ENCODE measurements at regions not wholly inside any gene's neighbourhood (a gene's known extent, or its start where the extent isn't known, plus 50 kb on each side); places are given as distances from the start of the nearest gene placed in this dataset.

DNA sequence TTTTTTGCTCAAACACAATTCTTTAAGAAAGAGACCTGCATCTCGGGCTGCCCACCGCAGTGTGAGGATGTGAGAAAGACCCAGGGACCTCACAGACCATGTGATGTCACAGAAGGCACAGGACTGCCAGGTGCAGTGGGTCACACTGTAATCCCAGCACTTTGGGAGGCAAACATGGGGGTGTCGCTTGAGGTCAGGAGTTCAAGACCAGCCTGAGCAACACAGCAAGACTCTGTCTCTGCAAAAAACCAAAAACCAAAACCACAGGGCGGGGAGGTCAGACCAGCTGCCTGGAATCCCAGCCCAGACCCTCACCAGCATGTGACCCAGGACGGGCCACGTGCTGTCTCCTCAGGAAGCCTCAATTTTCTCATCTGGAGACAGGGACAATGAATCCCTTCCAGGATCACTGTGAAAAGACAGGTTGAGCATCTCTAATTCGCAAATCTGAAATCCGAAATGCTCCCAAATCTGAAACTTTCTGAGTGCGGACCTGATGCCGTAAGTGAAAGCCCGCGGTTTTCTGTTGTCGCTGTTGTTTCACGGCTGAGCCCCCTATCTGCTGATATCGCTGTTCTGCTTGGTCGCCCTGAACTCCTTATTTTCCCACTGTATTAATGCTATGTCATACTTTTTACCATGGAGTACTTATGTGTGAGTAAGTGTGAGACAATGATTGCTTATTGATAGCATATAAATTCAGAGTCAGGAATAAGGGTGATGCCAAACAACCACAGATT lies 159.5 kb upstream of the PTPN1 start:
- TF ChIP-seq, protein P1, sequence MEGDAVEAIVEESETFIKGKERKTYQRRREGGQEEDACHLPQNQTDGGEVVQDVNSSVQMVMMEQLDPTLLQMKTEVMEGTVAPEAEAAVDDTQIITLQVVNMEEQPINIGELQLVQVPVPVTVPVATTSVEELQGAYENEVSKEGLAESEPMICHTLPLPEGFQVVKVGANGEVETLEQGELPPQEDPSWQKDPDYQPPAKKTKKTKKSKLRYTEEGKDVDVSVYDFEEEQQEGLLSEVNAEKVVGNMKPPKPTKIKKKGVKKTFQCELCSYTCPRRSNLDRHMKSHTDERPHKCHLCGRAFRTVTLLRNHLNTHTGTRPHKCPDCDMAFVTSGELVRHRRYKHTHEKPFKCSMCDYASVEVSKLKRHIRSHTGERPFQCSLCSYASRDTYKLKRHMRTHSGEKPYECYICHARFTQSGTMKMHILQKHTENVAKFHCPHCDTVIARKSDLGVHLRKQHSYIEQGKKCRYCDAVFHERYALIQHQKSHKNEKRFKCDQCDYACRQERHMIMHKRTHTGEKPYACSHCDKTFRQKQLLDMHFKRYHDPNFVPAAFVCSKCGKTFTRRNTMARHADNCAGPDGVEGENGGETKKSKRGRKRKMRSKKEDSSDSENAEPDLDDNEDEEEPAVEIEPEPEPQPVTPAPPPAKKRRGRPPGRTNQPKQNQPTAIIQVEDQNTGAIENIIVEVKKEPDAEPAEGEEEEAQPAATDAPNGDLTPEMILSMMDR (IDR thresholded peaks at IDR 0.05) = no peak
- Mint-ChIP-seq H3K4me1 (ENCODE audit: low read depth) (peaks cover 24% of the 10 kb centered on the region), H3K36me3 (ENCODE audit: low read depth) (no peaks in the 10 kb centered on the region), H3K27me3 (ENCODE audit: insufficient read depth) (peaks cover 4% of the 10 kb centered on the region; the same call in 1 of the 2 replicates), H3K9me3 (no peaks in the 10 kb centered on the region), H3K27ac (no peak overlapping the region), H3K4me3 (no peak overlapping the region)
- DNase-seq = no peak

DNA sequence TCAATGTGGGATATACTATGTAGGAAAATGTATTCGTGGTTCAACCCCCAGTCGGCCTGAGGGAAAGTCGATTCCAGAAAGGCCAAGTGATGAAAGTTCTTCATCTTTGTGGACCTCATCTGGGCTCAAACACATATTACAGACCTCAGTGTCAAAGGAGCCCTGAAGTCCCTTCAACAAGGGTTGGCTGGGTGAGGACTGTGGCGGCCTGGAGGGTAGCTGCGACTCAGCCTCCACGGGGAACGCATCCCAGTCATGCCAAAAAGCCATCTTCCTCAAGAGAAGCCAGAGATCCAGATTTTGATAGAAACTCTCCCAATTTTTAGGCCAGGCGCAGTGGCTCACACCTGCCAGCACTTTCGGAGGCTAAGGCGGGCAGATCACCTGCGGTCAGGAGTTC lies 158.6 kb upstream of the PTPN1 start:
- no peaks in the 10 kb centered on the region for H3K9me3 Mint-ChIP-seq

DNA sequence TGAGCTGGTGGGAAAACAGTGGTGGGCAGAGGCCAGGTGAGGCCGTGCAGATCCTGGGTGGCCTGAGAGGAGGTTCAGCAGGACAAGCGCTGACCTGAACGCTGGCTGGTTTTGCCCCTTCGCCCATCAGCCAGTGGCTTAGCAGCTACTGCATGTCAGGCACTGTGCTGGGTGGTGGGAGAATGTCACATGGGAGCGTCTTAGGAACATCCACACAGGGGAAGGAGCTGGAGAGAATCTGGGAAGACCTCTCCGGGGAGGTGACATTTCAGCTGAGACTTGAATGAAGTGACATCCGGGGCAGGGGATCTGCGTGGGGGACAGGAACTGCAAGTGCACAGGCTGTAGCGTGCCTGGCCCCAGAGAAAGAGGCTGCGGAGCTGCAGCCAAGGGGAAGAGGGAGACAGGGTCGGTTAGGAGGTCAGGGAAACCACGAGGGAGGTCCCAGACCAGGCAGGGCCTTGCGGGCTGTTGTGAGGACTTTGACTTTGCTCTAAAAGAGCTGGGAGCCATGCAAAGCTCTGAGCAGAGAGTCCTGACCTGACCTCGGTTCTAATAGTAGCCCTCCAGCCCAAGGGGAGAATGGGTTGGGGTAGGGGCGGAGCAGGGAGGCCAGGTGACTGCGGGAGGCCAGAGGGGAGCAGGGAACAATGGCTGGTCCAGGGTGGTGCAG lies 156.8 kb upstream of the PTPN1 start:
- Mint-ChIP-seq H3K4me1 (ENCODE audit: low read depth) (no peaks in the 10 kb centered on the region), H3K36me3 (ENCODE audit: low read depth) (no peaks in the 10 kb centered on the region), H3K4me3 (no peak overlapping the region), H3K27me3 (ENCODE audit: insufficient read depth) (peaks cover 4% of the 10 kb centered on the region; the same call in 1 of the 2 replicates), H3K27ac (no peak overlapping the region), H3K9me3 (no peaks in the 10 kb centered on the region)
- DNase-seq = no peak
- TF ChIP-seq, protein P1 (IDR thresholded peaks at IDR 0.05) = no peak

More for the DNA sequence above, 158.6 kb upstream of the PTPN1 start:
- no peaks in the 10 kb centered on the region for H3K36me3 Mint-ChIP-seq (ENCODE audit: low read depth)
- TF ChIP-seq, protein P1 (IDR thresholded peaks at IDR 0.05) = no peak
- no peak overlapping the region for H3K27ac Mint-ChIP-seq
- H3K4me1 Mint-ChIP-seq (ENCODE audit: low read depth) = peaks cover 15% of the 10 kb centered on the region
- H3K27me3 Mint-ChIP-seq (ENCODE audit: insufficient read depth) = peaks cover 4% of the 10 kb centered on the region; the same call in 1 of the 2 replicates
- no peak overlapping the region for H3K4me3 Mint-ChIP-seq
- DNase-seq = no peak

DNA sequence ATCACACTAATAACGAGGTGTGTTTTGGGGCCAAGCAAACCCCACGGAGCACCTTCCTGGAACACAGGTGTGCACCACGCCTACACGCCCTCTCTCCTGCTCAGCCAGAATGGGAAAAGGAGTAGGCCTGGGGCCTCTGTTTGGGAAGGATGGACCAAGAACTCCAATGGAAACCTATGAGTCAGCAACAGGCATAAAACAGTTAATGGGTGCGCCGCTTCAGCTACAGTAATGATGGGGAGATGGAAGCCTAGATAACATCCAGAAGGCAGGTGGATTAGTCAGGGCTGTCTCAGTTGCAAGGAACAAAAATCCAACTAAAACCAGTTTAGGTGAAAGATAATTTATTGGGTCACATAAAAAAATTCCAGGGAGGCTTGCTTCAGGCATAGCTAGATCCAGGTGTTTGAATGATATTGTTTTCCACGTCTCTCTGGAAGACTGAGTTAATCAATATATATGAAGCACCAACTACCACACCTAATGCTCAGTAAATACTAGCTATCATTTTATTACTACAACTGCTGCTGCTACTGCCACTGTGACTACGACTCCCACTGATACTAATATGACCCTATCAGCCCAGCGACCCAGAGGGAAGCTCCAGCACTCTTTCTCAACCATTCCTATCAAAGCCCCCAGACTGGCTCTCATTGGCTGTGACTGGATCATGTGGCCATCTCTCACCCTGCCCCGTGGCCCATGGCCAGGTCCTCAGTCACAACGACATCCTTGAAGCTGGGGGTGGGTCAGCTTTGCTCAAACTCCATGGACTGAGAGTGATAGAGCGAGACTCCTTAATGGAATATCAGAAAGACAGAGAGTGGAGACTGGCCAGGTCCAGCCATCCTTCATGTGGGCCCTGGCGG lies 155.2 kb upstream of the PTPN1 start:
- no peak for DNase-seq
- no peaks in the 10 kb centered on the region for H3K36me3 Mint-ChIP-seq (ENCODE audit: low read depth)
- no peaks in the 10 kb centered on the region for H3K9me3 Mint-ChIP-seq
- H3K27me3 Mint-ChIP-seq (ENCODE audit: insufficient read depth) = peaks cover 6% of the 10 kb centered on the region
- H3K4me1 Mint-ChIP-seq (ENCODE audit: low read depth) = no peaks in the 10 kb centered on the region
- H3K27ac Mint-ChIP-seq = no peak overlapping the region
- H3K4me3 Mint-ChIP-seq = no peak overlapping the region
- TF ChIP-seq, protein P1 (IDR thresholded peaks at IDR 0.05) = no peak

GRCh38 chr20:50355590-50356524 lies 154.3 kb upstream of the PTPN1 start:
- H3K9me3 Mint-ChIP-seq = no peaks in the 10 kb centered on the region
- no peak overlapping the region for H3K4me3 Mint-ChIP-seq
- H3K27ac Mint-ChIP-seq = no peak overlapping the region
- peaks cover 6% of the 10 kb centered on the region for H3K27me3 Mint-ChIP-seq (ENCODE audit: insufficient read depth)
- H3K36me3 Mint-ChIP-seq (ENCODE audit: low read depth) = no peaks in the 10 kb centered on the region
- no peaks in the 10 kb centered on the region for H3K4me1 Mint-ChIP-seq (ENCODE audit: low read depth)
- no peak for DNase-seq
- TF ChIP-seq, protein P1 (IDR thresholded peaks at IDR 0.05) = no peak

Data from HFFc6 (cell line).